HuH-7 (cell line): ENCODE measurements at regions not wholly inside any gene's neighbourhood (a gene's known extent, or its start where the extent isn't known, plus 50 kb on each side); places are given as distances from the start of the nearest gene placed in this dataset.

Experiments
- DNase-seq: peaks from one replicate; pipeline ENCODE4 v3.0.0; 2011; ENCODE audit warnings: low spot score

- DNase-seq, result no peak
Observed at GRCh38 chrX:13102636-13103035, 58.2 kb upstream of the FAM9C start.

- DNase-seq, result no peak
Observed at GRCh38 chrX:13101441-13102139, 57.2 kb upstream of the FAM9C start.

- no peak for DNase-seq
Observed at GRCh38 chrX:13099121-13099520, 54.7 kb upstream of the FAM9C start.

- DNase-seq, result no peak
Observed at GRCh38 chrX:13096728-13097127, 52.3 kb upstream of the FAM9C start.

GRCh38 chrX:13094828-13095341 is 50.5 kb upstream of the FAM9C start:
- no peak for DNase-seq

GRCh38 chrX:13094374-13094773 is 50.0 kb upstream of the FAM9C start:
- no peak for DNase-seq
